Natural killer cell treated with Interleukin-12 subunit alpha and Interleukin-12 subunit beta and Interleukin-15 and Interleukin-18, amount 100 ng/mL, for 72 hours (primary cell): ENCODE measurements at regions not wholly inside any gene's neighbourhood (a gene's known extent, or its start where the extent isn't known, plus 50 kb on each side); places are given as distances from the start of the nearest gene placed in this dataset.

ENCODE experiments used
- ATAC-seq, 2 donors: fragments of 150-1000 bp; cut with Tn5 transposase in 1 of 2; sonication (Bioruptor Pico), chemical (Tn5 transposase) in 1 of 2; 2 replicates each; pipeline ENCODE4 v1.10.0; 2021
- DNase-seq: peaks from one replicate; pipeline ENCODE4 v3.0.0; 2022; ENCODE audit warnings: low spot score
- H3K27ac Mint-ChIP-seq, 2 donors: 1 replicate in 1 of 2; 2 replicates in 1 of 2; pipeline ENCODE4 v1.8.0; 2022; ENCODE audit warnings: mixed read lengths in 2 of 2, mild to moderate bottlenecking in 1 of 2, moderate library complexity in 1 of 2
- H3K27me3 Mint-ChIP-seq, 2 donors: 1 replicate in 1 of 2; 2 replicates in 1 of 2; pipeline ENCODE4 v1.8.0; 2022; ENCODE audit warnings: mixed read lengths in 2 of 2
- H3K36me3 Mint-ChIP-seq: one replicate; pipeline ENCODE4 v1.8.0; 2022; ENCODE audit warnings: mixed read lengths
- H3K4me1 Mint-ChIP-seq, 2 donors: 1 replicate in 1 of 2; 2 replicates in 1 of 2; pipeline ENCODE4 v1.8.0; 2022; ENCODE audit warnings: low read depth in 2 of 2, mixed read lengths in 2 of 2, mild to moderate bottlenecking in 1 of 2
- H3K4me3 Mint-ChIP-seq: one replicate; pipeline ENCODE4 v1.8.0; 2022; ENCODE audit warnings: mixed read lengths
- H3K9me3 Mint-ChIP-seq: 2 replicates; pipeline ENCODE4 v1.8.0; 2022; ENCODE audit warnings: mixed read lengths

- no peak for ATAC-seq
- Mint-ChIP-seq H3K9me3 (no peaks in the 10 kb centered on the region), H3K27me3 (peaks cover 27 to 39% of the 10 kb centered on the region in 2 donors), H3K36me3 (peaks cover 6% of the 10 kb centered on the region), H3K4me3 (no peak overlapping the region), H3K4me1 (peaks cover 4 to 5% of the 10 kb centered on the region in 2 donors), H3K27ac (no peak overlapping the region)
- DNase-seq, result no peak
Measured at GRCh38 chr20:48003021-48003420, 217.7 kb upstream of the SULF2 start.

GRCh38 chr20:48002517-48002970, 217.3 kb upstream of the SULF2 start:
- Mint-ChIP-seq H3K36me3 (peaks cover 3% of the 10 kb centered on the region), H3K27ac (no peak overlapping the region), H3K9me3 (no peaks in the 10 kb centered on the region), H3K4me3 (no peak overlapping the region), H3K4me1 (peaks cover 4 to 5% of the 10 kb centered on the region in 2 donors), H3K27me3 (peaks cover 27 to 35% of the 10 kb centered on the region in 2 donors)
- no peak for DNase-seq
- ATAC-seq, result no peak

GRCh38 chr20:47999166-47999565, 213.9 kb upstream of the SULF2 start:
- Mint-ChIP-seq H3K27me3 (peaks cover 12 to 21% of the 10 kb centered on the region in 2 donors), H3K4me1 (peaks cover 4 to 5% of the 10 kb centered on the region in 2 donors), H3K36me3 (no peaks in the 10 kb centered on the region), H3K4me3 (no peak overlapping the region), H3K27ac (no peak overlapping the region), H3K9me3 (no peaks in the 10 kb centered on the region)
- ATAC-seq (no peak), DNase-seq (no peak)

- no peak for DNase-seq
- H3K36me3 Mint-ChIP-seq, result no peaks in the 10 kb centered on the region
- no peak overlapping the region for H3K27ac Mint-ChIP-seq
- H3K4me1 Mint-ChIP-seq, result peaks cover 4 to 5% of the 10 kb centered on the region in 2 donors
- H3K27me3 Mint-ChIP-seq, result peaks cover 8 to 16% of the 10 kb centered on the region in 2 donors
- H3K4me3 Mint-ChIP-seq, result no peak overlapping the region
- ATAC-seq, result no peak
- H3K9me3 Mint-ChIP-seq, result no peaks in the 10 kb centered on the region
Measured at GRCh38 chr20:47998736-47999135, 213.5 kb upstream of the SULF2 start.

- H3K27ac Mint-ChIP-seq, result no peak overlapping the region
- no peak for ATAC-seq
- DNase-seq, result no peak
- no peak overlapping the region for H3K4me3 Mint-ChIP-seq
- H3K4me1 Mint-ChIP-seq, result no peaks in the 10 kb centered on the region
- no peaks in the 10 kb centered on the region for H3K9me3 Mint-ChIP-seq
- peaks cover 0 to 12% of the 10 kb centered on the region in 2 donors for H3K27me3 Mint-ChIP-seq
- H3K36me3 Mint-ChIP-seq, result no peaks in the 10 kb centered on the region
Measured at GRCh38 chr20:47995661-47996060, 210.4 kb upstream of the SULF2 start.

- no peak overlapping the region for H3K27ac Mint-ChIP-seq
- H3K4me1 Mint-ChIP-seq, result no peaks in the 10 kb centered on the region
- no peaks in the 10 kb centered on the region for H3K36me3 Mint-ChIP-seq
- H3K27me3 Mint-ChIP-seq, result peaks cover 6 to 15% of the 10 kb centered on the region in 2 donors
- H3K4me3 Mint-ChIP-seq, result no peak overlapping the region
- no peak for ATAC-seq
- DNase-seq, result no peak
- H3K9me3 Mint-ChIP-seq, result no peaks in the 10 kb centered on the region
Measured at GRCh38 chr20:47993817-47994216, 208.5 kb upstream of the SULF2 start.

- Mint-ChIP-seq H3K9me3 (no peaks in the 10 kb centered on the region), H3K27ac (no peak overlapping the region), H3K4me3 (no peak overlapping the region), H3K4me1 (no peaks in the 10 kb centered on the region), H3K36me3 (no peaks in the 10 kb centered on the region), H3K27me3 (peaks cover 6 to 15% of the 10 kb centered on the region in 2 donors)
- ATAC-seq, result peak in 1 of 2 donors; percentile 8
- no peak for DNase-seq
Measured at GRCh38 chr20:47993035-47993755, 207.9 kb upstream of the SULF2 start.

- ATAC-seq, result no peak
Measured at GRCh38 chr20:47991875-47992488, 206.7 kb upstream of the SULF2 start.

GRCh38 chr20:47990507-47991150, 205.3 kb upstream of the SULF2 start:
- peak in 1 of 2 donors; percentile 25 for ATAC-seq
- DNase-seq, result no peak
- Mint-ChIP-seq H3K4me3 (no peak overlapping the region), H3K27ac (no peak overlapping the region), H3K36me3 (no peaks in the 10 kb centered on the region), H3K4me1 (no peaks in the 10 kb centered on the region), H3K27me3 (peaks cover 12 to 14% of the 10 kb centered on the region in 2 donors), H3K9me3 (no peaks in the 10 kb centered on the region)

More at GRCh38 chr20:47991875-47992488, 206.7 kb upstream of the SULF2 start:
- DNase-seq, result no peak
- no peak overlapping the region for H3K27ac Mint-ChIP-seq
- no peaks in the 10 kb centered on the region for H3K4me1 Mint-ChIP-seq
- H3K4me3 Mint-ChIP-seq, result no peak overlapping the region
- no peaks in the 10 kb centered on the region for H3K36me3 Mint-ChIP-seq
- H3K9me3 Mint-ChIP-seq, result no peaks in the 10 kb centered on the region
- peaks cover 6 to 13% of the 10 kb centered on the region in 2 donors for H3K27me3 Mint-ChIP-seq

- no peak overlapping the region for H3K27ac Mint-ChIP-seq
- no peaks in the 10 kb centered on the region for H3K36me3 Mint-ChIP-seq
- H3K9me3 Mint-ChIP-seq, result no peaks in the 10 kb centered on the region
- H3K4me1 Mint-ChIP-seq, result no peaks in the 10 kb centered on the region
- DNase-seq (no peak), ATAC-seq (peak in 1 of 2 donors; percentile 44)
- H3K27me3 Mint-ChIP-seq, result peaks cover 9 to 14% of the 10 kb centered on the region in 2 donors
- H3K4me3 Mint-ChIP-seq, result no peak overlapping the region
Measured at GRCh38 chr20:47989957-47990356, 204.7 kb upstream of the SULF2 start.

GRCh38 chr20:47988676-47989075, 203.4 kb upstream of the SULF2 start:
- Mint-ChIP-seq H3K27me3 (peaks cover 8 to 14% of the 10 kb centered on the region in 2 donors), H3K4me1 (no peaks in the 10 kb centered on the region), H3K9me3 (no peaks in the 10 kb centered on the region), H3K36me3 (no peaks in the 10 kb centered on the region), H3K27ac (no peak overlapping the region), H3K4me3 (no peak overlapping the region)
- ATAC-seq (no peak), DNase-seq (no peak)

- Mint-ChIP-seq H3K27ac (no peak overlapping the region), H3K36me3 (no peaks in the 10 kb centered on the region), H3K4me3 (no peak overlapping the region), H3K9me3 (no peaks in the 10 kb centered on the region), H3K4me1 (no peaks in the 10 kb centered on the region), H3K27me3 (peaks cover 15 to 19% of the 10 kb centered on the region in 2 donors)
- no peak for DNase-seq
- no peak for ATAC-seq
Measured at GRCh38 chr20:47985092-47985850, 200.0 kb upstream of the SULF2 start.

- H3K27ac Mint-ChIP-seq, result no peak overlapping the region
- DNase-seq (no peak), ATAC-seq (no peak)
- H3K4me1 Mint-ChIP-seq, result no peaks in the 10 kb centered on the region
- H3K4me3 Mint-ChIP-seq, result no peak overlapping the region
- no peaks in the 10 kb centered on the region for H3K9me3 Mint-ChIP-seq
- H3K36me3 Mint-ChIP-seq, result no peaks in the 10 kb centered on the region
- H3K27me3 Mint-ChIP-seq, result peaks cover 12 to 14% of the 10 kb centered on the region in 2 donors
Measured at GRCh38 chr20:47984437-47984836, 199.2 kb upstream of the SULF2 start.
